HG02763 (cell line): ENCODE measurements at regions not wholly inside any gene's neighbourhood (a gene's known extent, or its start where the extent isn't known, plus 50 kb on each side); places are given as distances from the start of the nearest gene placed in this dataset.
"Not testable (repeated sequence)": the region's sequence is repeated elsewhere in the genome, so short reads cannot be mapped to it uniquely, and the experiment has no call there.

Experiments
- ATAC-seq: cut with Tn5 transposase; IDR thresholded peaks from one replicate; pipeline ENCODE4 v1.9.1; 2021; ENCODE audit warnings: mild to moderate bottlenecking, moderate library complexity; ENCODE audit not compliant: unreplicated experiment

DNA sequence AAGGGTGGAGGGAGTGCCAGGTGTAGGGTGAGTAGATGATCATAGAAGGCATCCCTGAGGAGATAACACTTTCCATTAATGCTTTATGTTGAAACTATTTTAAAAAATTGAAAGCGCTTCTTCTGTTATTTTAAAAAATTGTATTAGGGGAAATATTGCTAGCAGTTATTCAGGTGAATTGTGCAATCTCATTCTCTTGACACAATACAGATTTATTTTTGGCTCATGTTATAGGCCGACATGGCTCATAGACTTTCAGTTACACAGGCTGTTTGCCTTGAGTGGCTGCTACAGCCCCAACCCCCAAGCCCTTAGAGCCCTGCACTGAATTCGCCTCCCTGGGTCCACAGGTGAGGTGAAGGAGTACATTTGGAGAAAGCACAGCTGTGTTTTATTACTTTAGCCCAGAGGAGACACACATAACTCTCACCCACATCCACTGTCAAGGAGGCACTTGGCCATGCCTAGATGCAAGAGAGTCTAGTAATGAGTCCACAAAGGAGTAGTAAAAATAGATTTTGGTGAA lies 228.2 kb downstream of the RFPL4B start:
- ATAC-seq: no peak

- ATAC-seq: no peak
Observed at GRCh38 chr6:112576423-112576822, 229.3 kb downstream of the RFPL4B start.

DNA sequence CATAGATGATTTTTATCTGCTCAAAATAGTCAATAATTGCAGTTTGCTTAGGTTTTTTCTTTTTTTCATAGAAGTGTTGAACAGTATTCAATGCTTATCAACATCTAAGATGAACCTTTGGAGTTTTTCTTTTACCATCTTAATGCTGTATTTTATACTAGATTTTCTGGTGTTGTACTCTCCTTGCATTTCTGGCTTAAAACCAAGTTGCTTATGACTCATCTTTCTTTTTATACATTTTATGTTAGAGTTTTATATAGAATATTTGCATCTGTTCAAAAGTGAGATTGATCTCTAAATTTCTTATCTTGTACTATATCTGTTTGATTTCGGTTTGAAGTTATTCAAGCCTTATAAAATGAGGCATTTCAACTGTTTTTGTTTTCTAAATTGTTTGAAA lies 232.5 kb downstream of the RFPL4B start:
- no peak for ATAC-seq

- ATAC-seq: no peak
Observed at GRCh38 chr6:112581015-112581414, 233.9 kb downstream of the RFPL4B start.

GRCh38 chr6:112590326-112590725 lies 243.2 kb downstream of the RFPL4B start:
- ATAC-seq: no peak

DNA sequence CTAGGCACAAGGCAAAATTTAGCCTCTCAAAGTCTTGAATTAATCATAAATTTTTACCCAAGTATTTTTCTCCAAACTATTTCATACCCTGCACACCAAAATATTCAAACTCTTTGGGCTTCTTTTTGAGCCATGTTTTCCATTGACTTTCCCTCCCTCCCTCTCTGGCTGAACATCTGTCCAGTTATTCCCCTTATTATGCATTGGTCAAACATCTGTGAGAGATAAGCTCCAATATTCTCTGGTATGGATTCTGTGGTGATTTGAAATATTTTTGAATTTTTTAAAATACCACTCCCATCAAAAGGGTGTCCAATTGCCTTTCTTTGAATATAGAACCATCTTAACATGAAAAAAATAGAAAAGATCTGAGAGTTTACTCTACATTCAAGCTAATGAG lies 244.2 kb downstream of the RFPL4B start:
- ATAC-seq: no peak

GRCh38 chr6:112592159-112592558 lies 245.0 kb downstream of the RFPL4B start:
- no peak for ATAC-seq

DNA sequence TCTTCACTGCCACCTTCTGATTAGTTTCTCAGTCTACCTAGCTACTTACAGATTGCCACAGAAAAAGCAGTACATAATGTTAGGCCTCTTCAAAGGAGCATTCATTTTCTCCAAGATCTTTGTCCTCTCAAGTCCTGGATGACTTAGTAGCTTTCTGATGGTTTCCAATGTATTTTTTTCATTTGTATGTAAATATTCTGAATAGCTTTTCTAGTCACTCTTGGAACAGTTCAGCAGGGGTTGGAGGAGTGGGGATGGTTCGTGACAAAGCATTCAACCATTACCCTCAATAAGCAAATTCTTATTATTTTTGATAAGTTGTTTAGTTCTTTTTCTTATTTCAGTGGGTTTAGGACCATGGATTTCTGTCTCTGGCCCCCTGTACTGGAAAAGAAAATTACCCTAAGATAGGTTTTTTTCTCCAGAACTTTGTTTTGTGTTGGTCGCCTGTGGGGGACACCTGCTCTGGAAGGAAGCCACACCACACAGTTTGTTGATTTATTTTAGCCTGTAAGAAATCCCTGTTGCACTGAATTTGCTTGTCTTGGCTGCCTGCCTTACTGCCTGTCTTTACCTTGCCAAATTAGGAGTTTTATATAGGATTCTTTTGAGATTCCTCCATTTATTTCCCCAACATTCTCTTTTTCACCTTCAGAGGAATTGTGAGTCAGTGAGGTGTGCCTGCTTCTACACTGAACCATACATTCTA lies 247.9 kb downstream of the RFPL4B start:
- ATAC-seq: no peak

DNA sequence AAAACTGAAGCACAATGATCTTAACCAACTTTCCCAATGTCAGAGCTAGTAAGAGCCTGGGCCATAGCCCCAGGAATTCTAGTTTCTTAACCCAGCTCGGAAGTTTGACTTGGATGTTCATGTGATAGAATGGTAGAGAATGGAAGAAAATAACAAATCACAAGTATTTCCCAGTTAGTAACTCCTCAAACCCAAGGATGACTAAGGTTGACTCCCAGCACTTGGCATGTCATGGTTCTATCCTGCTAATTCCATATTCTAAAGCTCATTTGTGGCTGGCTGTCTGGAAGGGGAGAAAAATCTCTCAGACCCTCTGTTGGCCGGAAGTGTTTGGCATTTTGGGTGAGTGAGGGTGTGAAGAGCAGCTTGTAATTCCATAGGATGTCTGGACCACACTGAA lies 248.7 kb downstream of the RFPL4B start:
- no peak for ATAC-seq

DNA sequence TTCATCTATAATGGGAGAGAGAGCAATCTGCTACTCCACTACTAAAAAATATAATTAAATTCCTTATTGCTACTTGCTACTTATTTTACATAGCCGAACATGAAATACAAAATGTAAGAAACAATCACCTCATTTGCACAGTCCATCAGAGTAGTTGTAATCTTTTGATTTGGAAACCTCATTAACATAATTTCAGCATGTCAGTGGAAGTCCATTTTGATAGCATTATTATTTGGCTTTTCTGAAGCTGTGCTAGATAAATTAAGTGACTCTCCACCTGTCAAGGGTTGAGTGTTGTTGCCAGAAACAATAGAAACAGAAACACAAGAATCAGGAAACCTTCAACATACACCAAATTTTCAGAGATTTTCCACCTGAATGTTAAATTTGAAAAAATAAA lies 250.0 kb downstream of the RFPL4B start:
- no peak for ATAC-seq

- ATAC-seq: no peak
Observed at GRCh38 chr6:112600168-112600567, 253.0 kb downstream of the RFPL4B start.

DNA sequence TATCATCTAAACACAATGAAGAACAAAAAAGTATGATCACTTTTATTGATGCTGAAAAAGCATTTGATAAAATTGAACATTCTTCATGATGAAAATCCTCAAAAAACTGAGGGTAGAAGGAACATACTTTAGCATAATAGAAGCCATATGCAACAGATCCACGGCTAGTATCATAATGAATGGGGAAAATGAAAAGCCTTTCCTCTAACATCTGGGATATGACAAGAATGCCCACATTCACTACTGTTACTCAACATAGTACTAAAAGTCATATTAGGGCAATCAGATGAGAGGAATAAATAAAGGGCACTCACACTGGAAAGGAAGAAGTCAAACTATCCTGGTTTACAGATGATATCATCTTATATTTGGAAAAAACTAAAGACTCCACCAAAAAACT lies 256.6 kb downstream of the RFPL4B start:
- no peak for ATAC-seq

DNA sequence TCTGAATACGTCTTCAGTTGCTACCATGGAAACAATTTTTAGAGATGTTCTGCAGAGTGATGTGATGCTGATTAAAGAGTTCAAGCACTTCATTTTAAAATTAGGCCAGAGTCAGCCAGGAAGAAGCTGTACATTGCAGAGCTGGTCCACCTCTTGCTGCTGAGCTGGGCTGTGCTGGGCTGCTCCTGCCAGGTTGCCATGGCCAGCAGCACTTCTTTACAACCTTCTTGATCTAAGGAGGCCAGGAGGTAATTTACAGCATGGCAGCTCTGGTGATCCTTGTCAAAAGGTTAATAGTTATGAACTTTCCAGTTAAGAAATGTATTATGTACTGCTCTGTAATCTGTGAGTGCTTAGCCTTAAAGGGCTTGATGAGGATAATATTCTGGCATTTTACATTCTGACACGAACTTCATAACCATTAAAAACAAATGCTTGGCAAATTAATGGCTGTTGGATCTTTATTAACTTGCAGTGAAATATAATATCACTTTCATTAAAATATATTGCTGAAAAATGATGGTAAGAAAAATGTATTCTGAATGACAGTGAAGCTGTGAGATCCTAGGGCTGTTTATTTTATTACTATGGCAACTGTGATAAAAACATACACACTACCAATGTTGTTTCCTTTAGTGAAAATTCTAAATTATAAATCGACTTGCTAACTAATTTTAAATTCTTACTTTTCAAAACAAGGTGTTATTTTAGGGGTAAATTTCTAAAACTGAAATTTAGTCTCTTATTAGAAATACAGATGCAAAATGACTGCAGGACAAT lies 259.7 kb downstream of the RFPL4B start:
- ATAC-seq: no peak

DNA sequence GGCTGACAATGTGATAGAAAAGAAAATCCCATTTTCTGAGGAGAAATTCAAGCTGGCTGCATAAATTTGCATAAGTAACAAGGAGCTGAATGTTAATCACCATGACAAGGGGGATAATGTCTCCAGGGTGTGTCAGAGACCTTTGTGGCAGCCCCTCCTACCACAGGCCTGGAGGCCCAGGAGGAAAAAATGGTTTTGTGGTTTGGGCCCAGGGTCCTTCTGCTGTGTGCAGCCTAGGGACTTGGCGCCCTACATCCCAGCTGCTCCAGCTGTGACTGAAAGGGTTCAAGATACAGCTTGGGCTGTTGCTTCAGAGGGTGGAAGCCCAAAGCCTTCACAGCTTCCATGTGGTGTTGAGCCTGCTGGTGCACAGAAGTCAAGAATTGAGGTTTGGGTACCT lies 261.8 kb downstream of the RFPL4B start:
- not testable (repeated sequence) for ATAC-seq

DNA sequence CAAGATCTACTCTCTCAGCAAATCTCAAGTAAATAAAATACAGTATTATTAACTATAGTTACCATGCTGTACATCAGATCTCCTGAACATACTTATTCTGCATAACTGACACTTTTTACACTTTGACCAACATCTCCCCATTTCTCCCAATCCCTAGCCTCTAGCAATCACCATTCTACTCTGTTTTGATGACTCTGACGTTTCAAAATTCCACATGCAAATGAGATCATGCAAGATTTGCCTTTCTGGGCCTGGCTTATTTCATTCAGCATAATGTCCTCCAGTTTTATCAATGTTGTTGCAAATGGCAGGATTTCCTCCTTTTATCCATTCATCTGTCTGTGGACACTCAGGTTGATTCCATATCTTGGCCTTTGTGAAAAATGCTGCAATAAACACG lies 266.3 kb downstream of the RFPL4B start:
- ATAC-seq: no peak

- no peak for ATAC-seq
Observed at GRCh38 chr6:112618849-112619248, 271.7 kb downstream of the RFPL4B start.

DNA sequence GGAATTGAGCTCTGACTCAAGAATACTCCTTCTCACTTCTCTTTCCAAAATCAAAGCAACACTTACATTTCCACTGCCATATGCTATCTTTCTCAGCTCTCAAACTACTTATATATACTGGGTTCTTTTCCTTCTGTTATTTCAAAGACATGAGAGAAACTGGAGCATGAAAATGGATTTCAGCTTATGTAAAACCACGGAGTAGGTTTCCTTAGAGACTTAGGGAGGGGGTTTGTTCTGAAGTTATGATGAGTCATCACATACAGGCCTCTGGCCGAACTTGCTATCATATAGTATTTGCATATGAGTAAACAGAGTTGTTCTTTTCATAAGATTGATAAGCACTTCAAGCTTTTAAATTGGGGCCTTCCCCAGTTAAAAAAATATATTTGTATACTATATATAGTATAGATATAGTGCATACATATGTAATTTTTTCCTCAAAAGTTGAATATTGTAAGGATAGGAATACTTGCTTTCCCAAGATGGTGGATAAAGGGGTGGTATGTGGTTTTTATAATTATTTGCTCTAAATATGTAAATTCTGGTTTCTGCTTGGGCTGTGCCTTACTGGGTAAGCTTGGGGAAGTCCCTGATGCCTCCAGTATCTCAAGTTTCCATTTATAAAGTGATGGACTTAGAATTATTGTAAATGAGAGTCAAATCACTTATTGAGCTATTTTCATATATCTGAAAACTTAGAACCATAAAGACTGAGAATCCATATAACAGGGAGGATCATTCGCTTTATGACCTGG lies 273.9 kb downstream of the RFPL4B start:
- no peak for ATAC-seq

- no peak for ATAC-seq
Observed at GRCh38 chr6:112622036-112622435, 274.9 kb downstream of the RFPL4B start.

DNA sequence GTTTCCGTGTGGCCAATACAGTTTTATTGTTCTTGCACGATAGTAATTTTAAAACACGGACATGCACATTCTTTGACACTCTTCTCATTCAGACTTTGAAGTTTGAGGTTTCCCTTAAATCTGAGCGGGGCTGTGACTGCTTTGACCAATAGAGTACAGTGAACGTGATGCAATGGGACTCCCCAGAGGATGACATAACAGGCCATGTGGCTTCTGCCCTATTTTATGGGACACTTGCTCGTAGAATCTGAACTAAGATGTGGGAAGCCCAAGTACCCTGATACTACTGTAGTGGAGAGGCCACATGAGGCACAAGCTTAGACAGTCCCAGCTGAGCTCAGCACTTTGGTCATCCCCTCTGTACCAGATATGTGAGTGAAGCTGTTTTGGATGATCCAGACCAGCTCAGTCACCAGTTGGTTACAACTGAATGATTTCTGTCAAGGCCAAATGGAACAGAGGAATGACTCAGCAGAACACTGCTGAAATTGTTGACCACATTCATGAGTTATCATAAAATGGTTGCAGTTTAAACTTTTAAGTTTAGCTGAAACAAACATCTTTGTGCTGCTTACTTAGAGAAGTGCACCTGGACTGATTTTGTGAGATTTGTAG lies 279.4 kb downstream of the RFPL4B start:
- no peak for ATAC-seq

- ATAC-seq: no peak
Observed at GRCh38 chr6:112634376-112634775, 287.2 kb downstream of the RFPL4B start.

GRCh38 chr6:112636650-112637262 lies 289.6 kb downstream of the RFPL4B start:
- ATAC-seq: no peak
